RPMI7951 (cell line): ENCODE measurements at regions not wholly inside any gene's neighbourhood (a gene's known extent, or its start where the extent isn't known, plus 50 kb on each side); places are given as distances from the start of the nearest gene placed in this dataset.
"Not testable (repeated sequence)": the region's sequence is repeated elsewhere in the genome, so short reads cannot be mapped to it uniquely, and the experiment has no call there.

Experiments
- DNase-seq: peaks from one replicate; pipeline ENCODE4 v3.0.0-alpha.2; 2012; ENCODE audit warnings: low read depth

DNA sequence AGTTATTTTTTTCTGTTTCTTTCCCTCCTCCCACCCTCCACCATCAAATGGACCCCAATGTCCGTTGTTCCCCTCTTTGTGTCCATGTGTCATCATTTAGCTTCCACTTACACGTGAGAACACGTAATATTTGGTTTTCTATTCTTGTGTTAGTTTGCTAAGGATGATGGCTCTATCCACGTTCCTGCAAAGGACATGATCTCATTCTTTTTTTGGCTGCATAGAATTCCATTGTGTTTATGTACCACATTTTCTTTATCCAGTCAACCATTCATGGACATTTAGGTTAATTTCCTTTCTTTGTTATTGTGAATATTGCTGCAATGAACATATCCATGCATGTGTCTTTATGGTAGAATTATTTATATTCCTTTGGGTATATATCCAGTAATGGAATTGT lies 91.3 kb upstream of the TNP1 start:
- no peak for DNase-seq

GRCh38 chr2:216950547-216950946 lies 90.7 kb upstream of the TNP1 start:
- DNase-seq: peak; percentile 11

GRCh38 chr2:216949700-216950413 lies 90.0 kb upstream of the TNP1 start:
- peak; percentile 51 for DNase-seq

GRCh38 chr2:216947055-216947454 lies 87.2 kb upstream of the TNP1 start:
- no peak for DNase-seq

GRCh38 chr2:216944733-216945132 lies 84.9 kb upstream of the TNP1 start:
- DNase-seq: no peak

DNA sequence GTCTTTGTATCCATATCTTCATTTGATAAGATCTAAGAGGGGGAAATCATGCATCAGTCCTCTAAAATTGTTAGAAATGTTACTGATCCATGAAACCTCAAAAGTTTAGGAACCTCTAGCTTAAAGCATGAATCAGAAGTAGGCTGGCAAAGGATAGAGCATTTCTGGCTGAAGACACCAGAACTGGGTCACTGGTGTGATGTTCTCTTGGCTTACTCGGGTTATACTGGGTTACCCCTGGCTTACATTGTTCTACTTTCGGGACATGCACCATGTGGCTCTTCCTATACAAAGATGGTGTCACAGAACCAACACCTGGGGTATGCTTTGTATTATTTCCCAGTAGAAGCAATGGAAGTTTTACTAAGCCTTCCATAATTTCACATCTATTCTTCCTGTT lies 83.2 kb upstream of the TNP1 start:
- no peak for DNase-seq

GRCh38 chr2:216942465-216942864 lies 82.6 kb upstream of the TNP1 start:
- DNase-seq: no peak

DNA sequence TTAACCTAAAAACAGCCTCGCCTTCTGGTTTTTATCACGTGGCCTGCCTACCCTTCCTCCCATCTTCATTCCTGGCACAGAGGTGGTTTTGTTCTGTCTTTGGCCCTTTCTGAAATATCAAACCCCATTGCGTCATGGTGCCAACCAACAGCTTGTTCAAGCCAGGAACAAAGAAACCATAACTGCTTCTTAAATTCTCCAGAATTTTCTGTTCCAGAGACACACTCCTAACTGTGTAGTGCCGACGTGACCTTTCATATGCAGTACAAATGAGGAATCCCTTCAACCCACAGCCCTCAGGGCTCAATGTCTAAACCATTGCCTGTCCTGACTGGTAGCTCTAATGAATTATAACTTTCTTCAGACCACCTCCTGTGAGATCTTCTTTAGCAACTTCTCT lies 82.2 kb upstream of the TNP1 start:
- peak; percentile 9 for DNase-seq

DNA sequence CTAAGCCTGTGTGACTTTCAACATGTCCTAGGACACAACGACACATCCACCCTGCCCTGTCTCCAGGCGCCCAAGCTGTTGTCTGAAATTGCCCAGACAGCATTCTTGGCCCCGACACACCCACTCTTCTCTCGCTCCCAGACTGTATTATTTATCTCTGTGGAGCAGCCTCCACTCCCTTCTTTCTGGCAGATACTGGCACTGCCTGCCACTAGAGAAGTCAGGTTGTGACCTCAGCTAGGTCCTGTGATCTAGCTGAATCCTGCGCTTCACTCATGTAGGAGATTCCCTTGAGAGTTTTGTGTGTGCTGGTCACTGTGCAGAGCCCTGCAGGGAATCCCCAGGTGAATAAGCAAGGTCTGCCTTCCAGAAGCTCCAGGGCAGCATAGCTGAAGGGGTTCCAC lies 77.1 kb upstream of the TNP1 start:
- DNase-seq: no peak

DNA sequence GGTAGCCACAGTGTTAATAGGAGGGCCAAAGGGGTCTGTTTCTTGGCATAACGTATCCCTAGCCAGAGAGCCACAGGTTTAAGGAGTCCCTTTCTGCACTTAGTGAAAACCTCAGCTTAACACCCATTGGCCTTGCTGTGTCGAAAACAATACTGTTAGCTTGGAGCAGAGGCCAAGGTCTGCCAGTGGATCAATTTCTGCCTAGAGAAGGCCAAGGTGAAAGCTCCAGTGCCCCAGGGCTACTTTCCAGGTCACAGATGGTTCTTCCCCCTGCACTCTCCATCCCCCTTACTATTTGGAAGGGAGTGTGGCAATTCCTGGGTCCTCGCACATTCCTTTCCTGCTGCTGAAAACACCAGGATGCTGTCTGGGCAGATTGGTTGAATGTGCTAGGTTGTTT lies 74.8 kb upstream of the TNP1 start:
- DNase-seq: no peak

GRCh38 chr2:216934151-216934550 lies 74.3 kb upstream of the TNP1 start:
- DNase-seq: no peak

DNA sequence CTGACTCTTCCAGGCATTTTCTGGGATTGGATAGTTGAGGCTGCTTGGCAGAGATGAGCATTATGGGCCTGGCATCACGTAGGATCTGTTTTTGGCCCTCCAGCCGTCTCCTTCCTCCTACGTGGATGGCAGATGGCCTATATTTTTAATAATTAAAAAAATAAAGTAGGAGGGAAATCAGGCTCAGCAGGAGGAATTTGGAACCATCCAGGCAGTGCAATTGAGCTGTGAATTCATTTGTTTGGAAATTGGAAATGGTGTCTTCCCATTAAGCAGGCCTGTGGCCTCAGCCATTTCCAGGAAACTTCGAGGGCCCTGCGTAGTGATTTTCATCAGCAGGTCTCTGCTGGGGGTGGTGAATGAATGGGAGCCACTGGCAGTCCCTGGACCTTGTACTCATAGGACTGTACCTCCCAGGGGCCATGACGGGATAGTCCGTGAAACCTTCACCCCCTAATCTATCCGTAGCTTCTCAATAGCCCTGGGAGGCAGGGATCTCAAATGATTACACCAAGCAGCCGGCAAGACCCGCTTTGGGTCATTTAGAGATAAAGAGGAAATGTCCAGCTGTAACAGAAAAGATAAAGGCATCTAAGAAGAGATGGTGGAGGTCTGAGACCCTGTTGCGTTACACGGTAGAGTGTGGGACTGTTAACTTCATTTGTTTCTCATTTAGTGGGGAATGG lies 73.1 kb upstream of the TNP1 start:
- no peak for DNase-seq

DNA sequence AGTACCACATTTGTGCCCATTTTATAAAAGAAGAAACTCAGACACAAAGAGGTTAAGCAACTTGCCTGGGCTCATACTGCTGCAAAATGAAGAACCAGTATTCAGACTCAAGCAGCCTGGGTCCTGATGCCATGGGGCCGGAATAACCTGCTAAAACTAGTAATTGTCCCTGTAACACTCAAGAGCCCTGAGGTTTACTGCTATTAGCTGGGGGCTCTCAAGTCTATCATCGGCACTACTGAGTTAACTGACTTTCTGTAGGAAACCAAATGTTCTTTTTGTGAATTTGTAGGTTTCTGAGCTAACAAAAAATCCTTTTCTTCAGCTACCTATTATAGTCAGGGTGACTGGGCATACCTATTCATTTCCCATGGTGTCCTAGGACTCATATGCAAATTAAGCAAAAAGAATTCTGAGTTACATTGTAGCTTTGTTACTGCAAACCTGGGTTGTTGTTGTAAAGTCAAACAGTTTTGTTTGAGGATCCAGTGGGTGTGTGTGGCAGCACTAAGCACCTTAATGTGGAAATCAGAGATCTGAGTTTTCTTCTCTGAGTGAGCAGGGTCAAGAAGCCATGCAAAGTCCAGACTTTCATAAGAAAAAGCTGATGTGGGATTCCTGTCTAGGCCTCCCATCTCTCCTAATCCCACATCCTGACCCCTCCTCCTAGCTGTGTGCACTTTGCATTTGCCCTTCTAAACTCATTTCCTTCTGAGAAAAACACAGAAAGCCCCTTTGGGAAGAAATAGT lies 72.4 kb upstream of the TNP1 start:
- no peak for DNase-seq

DNA sequence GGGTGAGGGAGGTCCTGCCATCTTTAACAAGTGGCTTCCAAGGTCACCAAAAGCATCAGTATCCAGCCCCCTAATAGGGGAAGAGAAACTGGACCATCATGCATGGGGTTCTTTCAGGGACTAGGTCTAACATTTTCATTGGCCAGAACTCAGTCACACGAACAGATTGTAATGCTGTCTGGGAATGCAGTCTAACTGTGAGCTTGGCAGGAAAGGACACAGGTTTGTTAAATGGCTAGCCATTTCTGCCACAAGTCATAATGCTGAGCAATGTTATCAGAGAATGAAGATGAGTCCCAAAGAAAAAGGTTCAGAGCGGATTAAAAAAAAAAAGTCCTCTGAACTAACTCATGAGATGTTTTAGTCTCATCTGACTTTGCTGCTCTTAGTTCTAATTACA lies 70.9 kb upstream of the TNP1 start:
- DNase-seq: no peak

DNA sequence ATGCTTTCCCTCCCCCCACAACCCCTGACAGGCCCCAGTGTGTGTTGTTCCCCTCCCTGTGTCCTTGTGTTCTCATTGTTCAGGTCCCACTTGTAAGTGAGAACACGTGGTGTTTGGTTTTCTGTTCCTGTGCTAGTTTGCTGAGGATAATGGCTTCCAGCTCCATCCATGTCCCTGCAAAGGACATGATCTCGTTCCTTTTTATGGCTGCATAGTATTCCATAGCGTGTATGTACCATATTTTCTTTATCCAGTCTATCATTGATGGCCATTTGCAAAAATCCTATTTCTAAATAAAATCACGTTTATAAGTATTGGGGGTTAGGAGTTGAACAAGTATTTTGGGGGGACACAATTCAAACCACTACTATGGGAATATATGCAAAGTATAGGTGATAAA lies 69.5 kb upstream of the TNP1 start:
- not testable (repeated sequence) for DNase-seq

DNA sequence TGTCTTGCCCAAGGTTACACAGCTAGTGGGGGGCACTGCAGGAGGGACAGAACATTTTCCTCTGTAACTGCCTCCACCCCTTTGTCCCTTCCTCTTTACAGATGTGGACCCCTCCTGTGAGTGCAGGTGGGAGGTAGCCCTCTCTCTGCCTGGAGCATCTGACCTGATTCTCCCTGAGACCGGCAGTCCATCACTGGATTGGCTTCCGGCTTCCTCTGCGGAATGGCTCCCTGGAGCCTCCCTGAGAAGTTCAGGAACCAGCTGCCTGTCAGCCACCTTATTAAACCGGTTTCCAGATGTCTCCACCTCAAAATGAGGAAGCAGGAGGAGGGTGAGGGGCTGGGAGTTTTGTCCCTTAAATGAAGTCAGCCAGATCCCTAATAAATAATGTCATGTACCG lies 67.3 kb upstream of the TNP1 start:
- DNase-seq: no peak

- DNase-seq: no peak
Measured at GRCh38 chr2:216925636-216926366, 65.9 kb upstream of the TNP1 start.

DNA sequence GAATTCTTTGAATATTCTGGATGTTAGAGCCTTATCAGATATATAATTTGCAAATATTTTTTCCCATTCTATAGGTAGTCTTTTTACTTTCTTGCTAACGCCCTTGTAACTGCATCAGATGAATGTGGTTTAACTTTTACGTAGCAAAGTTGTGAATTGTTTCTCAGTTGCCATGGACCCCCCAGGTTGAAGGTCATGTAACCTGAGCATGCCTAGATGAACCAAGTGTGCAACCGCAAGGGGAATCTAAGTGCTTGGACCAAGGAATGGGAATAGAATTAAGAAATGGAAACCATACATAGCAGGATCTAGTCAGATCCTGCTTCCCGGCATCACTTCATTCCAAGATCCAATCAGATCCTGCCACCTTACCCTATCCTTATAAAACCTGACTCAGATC lies 65.1 kb upstream of the TNP1 start:
- no peak for DNase-seq

DNA sequence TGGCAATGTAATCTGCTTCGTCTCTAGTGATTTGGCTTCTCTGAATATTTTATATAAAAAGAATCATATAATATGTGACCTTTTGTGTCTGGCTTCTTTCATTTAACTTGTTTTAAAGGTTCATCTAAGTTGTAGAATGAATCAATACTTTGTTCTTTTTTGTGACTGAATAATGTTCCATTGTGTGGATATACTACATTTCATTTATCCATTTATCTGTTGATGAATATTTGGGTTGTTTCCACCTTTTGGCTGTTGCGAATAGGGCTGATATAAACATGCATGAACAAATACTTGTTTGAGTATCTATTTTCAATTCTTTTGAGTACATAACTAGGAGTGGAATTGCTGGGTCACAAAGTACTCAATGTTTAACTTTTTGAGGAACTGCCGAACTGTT lies 63.8 kb upstream of the TNP1 start:
- no peak for DNase-seq

GRCh38 chr2:216922175-216922780 lies 62.4 kb upstream of the TNP1 start:
- no peak for DNase-seq

DNA sequence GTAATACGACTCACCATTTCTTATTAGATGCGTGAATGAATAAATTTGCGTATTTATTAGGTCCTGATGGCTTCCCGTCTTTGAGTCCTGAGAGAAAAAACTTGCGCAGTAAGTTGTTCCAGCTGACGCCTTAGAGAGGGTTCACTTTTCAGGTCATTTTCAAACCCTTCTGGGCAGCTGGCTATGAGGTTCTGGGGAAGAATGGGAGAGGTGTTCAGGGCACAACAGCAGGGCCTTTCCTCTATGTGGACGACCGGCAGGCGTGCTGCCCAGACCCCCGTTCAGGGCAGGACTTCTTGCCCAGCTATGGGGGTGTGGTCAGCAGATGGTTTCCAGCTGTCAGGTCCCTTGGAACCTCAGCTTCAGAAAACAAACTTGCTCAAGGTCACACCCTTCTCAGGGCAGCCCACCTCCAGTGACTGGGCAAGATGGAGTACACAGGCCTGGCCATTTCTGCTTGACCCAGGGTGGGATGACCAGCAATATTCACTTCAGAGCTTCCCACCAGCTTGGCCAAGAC lies 61.1 kb upstream of the TNP1 start:
- DNase-seq: no peak
